ENCODE measurements at regions not wholly inside any gene's neighbourhood (a gene's known extent, or its start where the extent isn't known, plus 50 kb on each side); places are given as distances from the start of the nearest gene placed in this dataset.

DNA sequence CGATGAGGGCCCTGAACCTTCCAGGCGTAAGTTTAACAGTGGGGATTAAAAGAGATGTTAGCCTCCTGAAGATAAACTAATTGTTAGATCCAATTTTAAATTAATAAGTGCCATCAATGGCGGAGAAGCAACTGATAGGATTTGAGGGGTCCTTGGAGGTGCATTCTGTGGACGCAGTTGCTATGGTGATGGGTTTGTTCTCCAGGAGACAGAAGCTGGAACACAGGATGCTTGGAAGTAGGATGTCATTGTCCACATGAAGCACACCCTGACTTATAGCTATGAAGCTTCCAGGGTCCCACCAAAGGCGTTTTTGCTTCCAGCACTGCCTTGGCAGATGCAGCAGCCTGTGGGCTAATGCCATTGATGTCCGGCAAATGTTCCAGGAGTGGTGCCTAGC lies 331.0 kb upstream of the IL12A start:
- Histone ChIP-seq H3K4me1 (ENCODE audit: control insufficient read depth in 5 of 5, insufficient read depth in 5 of 5, low read length in 5 of 5) (peaks cover 0 to 2% (median 0%) of the 10 kb centered on the region in 5 donors), H3K9me3 (ENCODE audit: control insufficient read depth in 4 of 4, insufficient read depth in 3 of 4, low read length in 3 of 4) (peaks cover 0 to 6% (median 2%) of the 10 kb centered on the region in 4 donors), H3K4me3 (no peak overlapping the region), H3K27ac (ENCODE audit: low read depth in 1 of 2, low read length in 1 of 2) (no peak overlapping the region), H3K36me3 (ENCODE audit: control insufficient read depth in 4 of 4, insufficient read depth in 4 of 4, low read length in 4 of 4) (no peaks in the 10 kb centered on the region), H3K9ac (ENCODE audit: insufficient read depth in 1 of 2, low read length in 2 of 2) (no peak overlapping the region), H3K27me3 (ENCODE audit: control insufficient read depth in 3 of 3, insufficient read depth in 3 of 3, low read length in 2 of 3) (no peaks in the 10 kb centered on the region)
- 92 to 93% methylated on average over 6 of the region's 6 CpGs for WGBS, 2 donors
- DNase-seq = no peak
- ATAC-seq (ENCODE audit: insufficient read depth, low FRiP score) = no peak
- TF ChIP-seq, protein P1, sequence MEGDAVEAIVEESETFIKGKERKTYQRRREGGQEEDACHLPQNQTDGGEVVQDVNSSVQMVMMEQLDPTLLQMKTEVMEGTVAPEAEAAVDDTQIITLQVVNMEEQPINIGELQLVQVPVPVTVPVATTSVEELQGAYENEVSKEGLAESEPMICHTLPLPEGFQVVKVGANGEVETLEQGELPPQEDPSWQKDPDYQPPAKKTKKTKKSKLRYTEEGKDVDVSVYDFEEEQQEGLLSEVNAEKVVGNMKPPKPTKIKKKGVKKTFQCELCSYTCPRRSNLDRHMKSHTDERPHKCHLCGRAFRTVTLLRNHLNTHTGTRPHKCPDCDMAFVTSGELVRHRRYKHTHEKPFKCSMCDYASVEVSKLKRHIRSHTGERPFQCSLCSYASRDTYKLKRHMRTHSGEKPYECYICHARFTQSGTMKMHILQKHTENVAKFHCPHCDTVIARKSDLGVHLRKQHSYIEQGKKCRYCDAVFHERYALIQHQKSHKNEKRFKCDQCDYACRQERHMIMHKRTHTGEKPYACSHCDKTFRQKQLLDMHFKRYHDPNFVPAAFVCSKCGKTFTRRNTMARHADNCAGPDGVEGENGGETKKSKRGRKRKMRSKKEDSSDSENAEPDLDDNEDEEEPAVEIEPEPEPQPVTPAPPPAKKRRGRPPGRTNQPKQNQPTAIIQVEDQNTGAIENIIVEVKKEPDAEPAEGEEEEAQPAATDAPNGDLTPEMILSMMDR (IDR thresholded peaks at IDR 0.05; ENCODE audit: control extremely low read depth, extremely low read depth) = no peak

- H3K27me3 ChIP-seq (ENCODE audit: control insufficient read depth in 3 of 3, insufficient read depth in 3 of 3, low read length in 2 of 3) = no peaks in the 10 kb centered on the region
- no peaks in the 10 kb centered on the region for H3K4me1 ChIP-seq (ENCODE audit: control insufficient read depth in 5 of 5, insufficient read depth in 5 of 5, low read length in 5 of 5)
- 86 to 92% methylated on average over 3 of the region's 3 CpGs for WGBS, 2 donors
- DNase-seq (no peak), ATAC-seq (ENCODE audit: insufficient read depth, low FRiP score) (no peak)
- H3K9ac ChIP-seq (ENCODE audit: insufficient read depth in 1 of 2, low read length in 2 of 2) = no peak overlapping the region
- no peak overlapping the region for H3K27ac ChIP-seq (ENCODE audit: low read depth in 1 of 2, low read length in 1 of 2)
- no peaks in the 10 kb centered on the region for H3K36me3 ChIP-seq (ENCODE audit: control insufficient read depth in 4 of 4, insufficient read depth in 4 of 4, low read length in 4 of 4)
- H3K4me3 ChIP-seq = no peak overlapping the region
- peaks cover 0 to 6% (median 2%) of the 10 kb centered on the region in 4 donors for H3K9me3 ChIP-seq (ENCODE audit: control insufficient read depth in 4 of 4, insufficient read depth in 3 of 4, low read length in 3 of 4)
- TF ChIP-seq, protein P1 (IDR thresholded peaks at IDR 0.05; ENCODE audit: control extremely low read depth, extremely low read depth) = no peak
Observed at GRCh38 chr3:159660326-159660725, 328.3 kb upstream of the IL12A start.

- Histone ChIP-seq H3K36me3 (ENCODE audit: control insufficient read depth in 4 of 4, insufficient read depth in 4 of 4, low read length in 4 of 4) (no peaks in the 10 kb centered on the region), H3K4me1 (ENCODE audit: control insufficient read depth in 5 of 5, insufficient read depth in 5 of 5, low read length in 5 of 5) (no peaks in the 10 kb centered on the region), H3K9me3 (ENCODE audit: control insufficient read depth in 4 of 4, insufficient read depth in 3 of 4, low read length in 3 of 4) (peaks cover 0 to 6% (median 2%) of the 10 kb centered on the region in 4 donors), H3K27ac (ENCODE audit: low read depth in 1 of 2, low read length in 1 of 2) (no peak overlapping the region), H3K4me3 (no peak overlapping the region), H3K9ac (ENCODE audit: insufficient read depth in 1 of 2, low read length in 2 of 2) (no peak overlapping the region), H3K27me3 (ENCODE audit: control insufficient read depth in 3 of 3, insufficient read depth in 3 of 3, low read length in 2 of 3) (no peaks in the 10 kb centered on the region)
- DNase-seq (no peak), ATAC-seq (ENCODE audit: insufficient read depth, low FRiP score) (no peak)
- TF ChIP-seq, protein P1 (IDR thresholded peaks at IDR 0.05; ENCODE audit: control extremely low read depth, extremely low read depth) = no peak
- WGBS, 2 donors = 84 to 95% methylated on average over 1 of the region's 1 CpG
Observed at GRCh38 chr3:159660901-159661300, 327.7 kb upstream of the IL12A start.

DNA sequence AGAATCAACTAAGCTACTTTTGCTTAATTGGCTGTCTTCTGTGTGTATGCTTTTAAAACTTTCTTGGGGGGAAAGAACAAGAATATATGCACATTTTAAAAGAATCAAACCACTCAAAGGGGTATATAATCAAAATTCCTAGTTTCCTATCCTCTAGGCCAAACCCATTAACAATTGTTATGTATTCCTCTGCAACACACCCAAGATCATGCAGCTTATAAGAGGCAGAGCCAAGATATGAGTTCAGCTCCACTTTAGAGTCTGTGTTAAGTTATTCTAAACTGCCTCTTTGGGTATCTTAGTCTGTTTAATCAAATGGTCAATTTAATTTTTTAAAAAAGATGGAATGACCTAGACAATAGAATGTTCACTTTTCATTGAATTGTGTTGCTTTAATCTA lies 326.1 kb upstream of the IL12A start:
- ATAC-seq (ENCODE audit: insufficient read depth, low FRiP score) (no peak), DNase-seq (no peak)
- TF ChIP-seq, protein P1 (IDR thresholded peaks at IDR 0.05; ENCODE audit: control extremely low read depth, extremely low read depth) = no peak
- Histone ChIP-seq H3K4me3 (no peak overlapping the region), H3K36me3 (ENCODE audit: control insufficient read depth in 4 of 4, insufficient read depth in 4 of 4, low read length in 4 of 4) (no peaks in the 10 kb centered on the region), H3K9me3 (ENCODE audit: control insufficient read depth in 4 of 4, insufficient read depth in 3 of 4, low read length in 3 of 4) (peaks cover 0 to 6% (median 2%) of the 10 kb centered on the region in 4 donors), H3K27ac (ENCODE audit: low read depth in 1 of 2, low read length in 1 of 2) (no peak overlapping the region), H3K4me1 (ENCODE audit: control insufficient read depth in 5 of 5, insufficient read depth in 5 of 5, low read length in 5 of 5) (no peaks in the 10 kb centered on the region), H3K27me3 (ENCODE audit: control insufficient read depth in 3 of 3, insufficient read depth in 3 of 3, low read length in 2 of 3) (no peaks in the 10 kb centered on the region), H3K9ac (ENCODE audit: insufficient read depth in 1 of 2, low read length in 2 of 2) (no peak overlapping the region)
